ENCODE measurements at regions not wholly inside any gene's neighbourhood (a gene's known extent, or its start where the extent isn't known, plus 50 kb on each side); places are given as distances from the start of the nearest gene placed in this dataset.

DNA sequence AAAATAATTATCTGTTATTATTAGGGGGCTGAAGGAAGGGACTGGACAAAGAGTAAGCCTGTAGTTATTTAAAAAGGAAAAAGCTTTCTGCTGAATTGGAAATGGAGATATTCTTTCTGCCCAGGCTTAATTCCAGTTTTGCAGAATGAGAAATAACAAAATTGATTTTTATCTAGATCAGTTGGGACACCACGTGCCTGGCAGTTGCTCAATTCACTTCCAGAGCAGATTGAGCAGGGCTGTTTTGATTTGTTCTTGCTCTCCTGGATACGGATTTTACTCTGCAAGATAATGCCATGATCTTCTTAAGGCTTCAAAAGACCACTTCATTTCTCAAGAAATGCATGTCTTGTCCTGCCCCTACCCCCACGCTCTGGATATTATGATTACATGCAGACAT, 524.3 kb downstream of the TCERG1L start:
- Histone ChIP-seq H3K4me3 (no peak overlapping the region), H3K9me3 (no peaks in the 10 kb centered on the region), H3K36me3 (no peaks in the 10 kb centered on the region), H3K27ac (no peak overlapping the region), H3K27me3 (no peaks in the 10 kb centered on the region), H3K4me1 (no peaks in the 10 kb centered on the region)
- TF ChIP-seq POLR2A (IDR thresholded peaks at IDR 0.05) = no peak
- TF ChIP-seq, protein P1, sequence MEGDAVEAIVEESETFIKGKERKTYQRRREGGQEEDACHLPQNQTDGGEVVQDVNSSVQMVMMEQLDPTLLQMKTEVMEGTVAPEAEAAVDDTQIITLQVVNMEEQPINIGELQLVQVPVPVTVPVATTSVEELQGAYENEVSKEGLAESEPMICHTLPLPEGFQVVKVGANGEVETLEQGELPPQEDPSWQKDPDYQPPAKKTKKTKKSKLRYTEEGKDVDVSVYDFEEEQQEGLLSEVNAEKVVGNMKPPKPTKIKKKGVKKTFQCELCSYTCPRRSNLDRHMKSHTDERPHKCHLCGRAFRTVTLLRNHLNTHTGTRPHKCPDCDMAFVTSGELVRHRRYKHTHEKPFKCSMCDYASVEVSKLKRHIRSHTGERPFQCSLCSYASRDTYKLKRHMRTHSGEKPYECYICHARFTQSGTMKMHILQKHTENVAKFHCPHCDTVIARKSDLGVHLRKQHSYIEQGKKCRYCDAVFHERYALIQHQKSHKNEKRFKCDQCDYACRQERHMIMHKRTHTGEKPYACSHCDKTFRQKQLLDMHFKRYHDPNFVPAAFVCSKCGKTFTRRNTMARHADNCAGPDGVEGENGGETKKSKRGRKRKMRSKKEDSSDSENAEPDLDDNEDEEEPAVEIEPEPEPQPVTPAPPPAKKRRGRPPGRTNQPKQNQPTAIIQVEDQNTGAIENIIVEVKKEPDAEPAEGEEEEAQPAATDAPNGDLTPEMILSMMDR (IDR thresholded peaks at IDR 0.05) = no peak
- no peak for DNase-seq

- TF ChIP-seq, protein P1 (IDR thresholded peaks at IDR 0.05) = no peak
- no peak for TF ChIP-seq POLR2A (IDR thresholded peaks at IDR 0.05)
- Histone ChIP-seq H3K4me1 (no peaks in the 10 kb centered on the region), H3K36me3 (no peaks in the 10 kb centered on the region), H3K4me3 (no peak overlapping the region), H3K27ac (no peak overlapping the region), H3K9me3 (no peaks in the 10 kb centered on the region), H3K27me3 (no peaks in the 10 kb centered on the region)
- no peak for DNase-seq
These were observed 523.7 kb downstream of the TCERG1L start for GRCh38 chr10:130787821-130788220.

DNA sequence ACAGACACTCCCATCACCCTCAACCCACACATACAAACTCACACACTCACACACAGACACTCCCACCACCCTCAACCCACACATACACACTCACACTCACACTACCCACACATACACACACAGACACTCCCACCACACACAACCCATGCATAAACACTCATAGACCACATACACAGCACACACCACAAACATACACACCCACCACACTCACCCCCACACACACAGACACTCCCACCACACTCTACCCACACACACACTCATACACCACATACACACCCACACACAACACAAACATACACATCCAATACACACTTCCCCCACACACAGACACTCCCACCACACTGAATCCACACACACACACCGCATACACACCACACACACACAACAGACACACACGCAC, 521.2 kb downstream of the TCERG1L start:
- Histone ChIP-seq H3K27me3 (no peaks in the 10 kb centered on the region), H3K4me3 (no peak overlapping the region), H3K36me3 (no peaks in the 10 kb centered on the region), H3K27ac (no peak overlapping the region), H3K4me1 (no peaks in the 10 kb centered on the region), H3K9me3 (no peaks in the 10 kb centered on the region)
- DNase-seq = no peak
- no peak for TF ChIP-seq POLR2A (IDR thresholded peaks at IDR 0.05)
- TF ChIP-seq, protein P1 (IDR thresholded peaks at IDR 0.05) = no peak

GRCh38 chr10:130792096-130792845, 519.2 kb downstream of the TCERG1L start:
- H3K27ac ChIP-seq = no peak overlapping the region
- H3K36me3 ChIP-seq = no peaks in the 10 kb centered on the region
- no peaks in the 10 kb centered on the region for H3K27me3 ChIP-seq
- no peaks in the 10 kb centered on the region for H3K4me1 ChIP-seq
- H3K9me3 ChIP-seq = no peaks in the 10 kb centered on the region
- no peak overlapping the region for H3K4me3 ChIP-seq
- DNase-seq = no peak
- no peak for TF ChIP-seq POLR2A (IDR thresholded peaks at IDR 0.05)
- TF ChIP-seq, protein P1 (IDR thresholded peaks at IDR 0.05) = no peak

DNA sequence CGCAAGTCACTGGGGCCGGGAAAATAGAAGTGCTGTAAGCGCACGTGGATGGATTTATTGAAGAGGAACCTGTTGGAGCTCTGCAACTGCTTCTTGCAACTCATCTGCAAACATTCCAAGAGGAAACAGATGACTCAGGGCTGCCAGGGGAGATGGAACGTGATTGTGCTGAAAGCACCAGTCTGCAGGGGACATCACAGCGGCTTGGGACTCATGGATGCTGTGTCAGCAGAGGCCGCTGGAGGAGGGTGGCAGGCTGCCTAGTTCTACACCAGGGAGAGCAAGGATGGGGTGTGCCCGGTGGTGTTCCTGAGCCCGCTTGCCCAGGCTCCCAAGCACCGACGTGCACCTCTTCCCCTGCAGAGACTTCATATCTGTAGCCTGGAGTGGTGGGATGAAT, 515.7 kb downstream of the TCERG1L start:
- TF ChIP-seq POLR2A (IDR thresholded peaks at IDR 0.05) = no peak
- TF ChIP-seq, protein P1 (IDR thresholded peaks at IDR 0.05) = no peak
- Histone ChIP-seq H3K4me3 (no peak overlapping the region), H3K27me3 (no peaks in the 10 kb centered on the region), H3K36me3 (no peaks in the 10 kb centered on the region), H3K9me3 (no peaks in the 10 kb centered on the region), H3K27ac (no peak overlapping the region), H3K4me1 (no peaks in the 10 kb centered on the region)
- no peak for DNase-seq

Data from Peyer's patch (tissue), 4 donors.